ENCODE measurements at regions not wholly inside any gene's neighbourhood (a gene's known extent, or its start where the extent isn't known, plus 50 kb on each side); places are given as distances from the start of the nearest gene placed in this dataset.

DNA sequence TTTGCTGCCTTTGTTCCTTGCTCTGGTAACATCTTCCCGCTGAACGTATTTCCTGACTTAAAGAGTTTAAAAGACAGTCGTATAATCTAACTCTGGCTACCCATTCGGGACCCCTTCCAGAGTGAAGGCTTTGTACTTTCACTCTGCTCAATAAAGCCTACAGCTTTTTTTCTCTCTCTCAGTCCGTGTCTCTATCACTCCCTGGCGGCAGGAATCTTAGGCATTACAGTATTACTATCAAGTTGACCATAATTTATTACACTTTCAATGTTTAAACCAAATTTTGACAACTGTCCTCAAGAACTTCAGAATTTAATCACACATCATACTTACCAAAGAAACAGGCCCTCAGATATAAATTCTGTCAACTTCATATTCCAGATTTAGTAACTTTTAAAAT, 967.9 kb downstream of the FSCB start:
- H3K27ac ChIP-seq, result no peak overlapping the region
- TF ChIP-seq, protein P1, sequence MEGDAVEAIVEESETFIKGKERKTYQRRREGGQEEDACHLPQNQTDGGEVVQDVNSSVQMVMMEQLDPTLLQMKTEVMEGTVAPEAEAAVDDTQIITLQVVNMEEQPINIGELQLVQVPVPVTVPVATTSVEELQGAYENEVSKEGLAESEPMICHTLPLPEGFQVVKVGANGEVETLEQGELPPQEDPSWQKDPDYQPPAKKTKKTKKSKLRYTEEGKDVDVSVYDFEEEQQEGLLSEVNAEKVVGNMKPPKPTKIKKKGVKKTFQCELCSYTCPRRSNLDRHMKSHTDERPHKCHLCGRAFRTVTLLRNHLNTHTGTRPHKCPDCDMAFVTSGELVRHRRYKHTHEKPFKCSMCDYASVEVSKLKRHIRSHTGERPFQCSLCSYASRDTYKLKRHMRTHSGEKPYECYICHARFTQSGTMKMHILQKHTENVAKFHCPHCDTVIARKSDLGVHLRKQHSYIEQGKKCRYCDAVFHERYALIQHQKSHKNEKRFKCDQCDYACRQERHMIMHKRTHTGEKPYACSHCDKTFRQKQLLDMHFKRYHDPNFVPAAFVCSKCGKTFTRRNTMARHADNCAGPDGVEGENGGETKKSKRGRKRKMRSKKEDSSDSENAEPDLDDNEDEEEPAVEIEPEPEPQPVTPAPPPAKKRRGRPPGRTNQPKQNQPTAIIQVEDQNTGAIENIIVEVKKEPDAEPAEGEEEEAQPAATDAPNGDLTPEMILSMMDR (conservative IDR thresholded peaks at IDR 0.05), result peak; percentile 84
- TF ChIP-seq ZFX (IDR thresholded peaks at IDR 0.05), result no peak

GRCh38 chr14:43535231-43535838, 971.7 kb downstream of the FSCB start:
- TF ChIP-seq, protein P1 (conservative IDR thresholded peaks at IDR 0.05), result no peak
- no peak for TF ChIP-seq ZFX (IDR thresholded peaks at IDR 0.05)
- H3K27ac ChIP-seq, result no peak overlapping the region

GRCh38 chr14:43532825-43533416, 974.2 kb downstream of the FSCB start:
- no peak overlapping the region for H3K27ac ChIP-seq
- TF ChIP-seq, protein P1 (conservative IDR thresholded peaks at IDR 0.05), result no peak
- TF ChIP-seq ZFX (IDR thresholded peaks at IDR 0.05), result no peak

GRCh38 chr14:43528321-43528720, 978.8 kb downstream of the FSCB start:
- H3K27ac ChIP-seq, result no peak overlapping the region
- TF ChIP-seq, protein P1 (conservative IDR thresholded peaks at IDR 0.05), result no peak
- TF ChIP-seq ZFX (IDR thresholded peaks at IDR 0.05), result no peak

DNA sequence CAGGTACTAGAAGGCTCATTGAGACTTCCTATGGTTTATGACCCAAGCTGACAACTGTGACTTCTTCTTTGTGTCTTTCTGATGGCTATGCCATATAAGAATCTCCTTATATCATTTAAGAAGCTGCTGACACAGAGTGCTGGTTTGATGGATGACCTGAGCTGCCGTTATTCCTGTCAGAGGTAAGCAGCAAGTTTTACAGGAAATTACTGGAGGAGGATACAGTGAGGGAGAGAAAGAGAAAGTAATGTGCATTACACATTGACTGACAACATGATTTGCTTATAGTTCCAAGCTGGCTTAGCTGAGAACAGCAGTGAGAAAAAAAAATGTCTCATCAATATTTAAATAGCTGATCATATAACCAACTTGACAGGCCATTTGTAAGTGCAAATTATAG, 981.4 kb downstream of the FSCB start:
- TF ChIP-seq, protein P1 (conservative IDR thresholded peaks at IDR 0.05), result no peak
- TF ChIP-seq ZFX (IDR thresholded peaks at IDR 0.05), result no peak
- no peak overlapping the region for H3K27ac ChIP-seq

DNA sequence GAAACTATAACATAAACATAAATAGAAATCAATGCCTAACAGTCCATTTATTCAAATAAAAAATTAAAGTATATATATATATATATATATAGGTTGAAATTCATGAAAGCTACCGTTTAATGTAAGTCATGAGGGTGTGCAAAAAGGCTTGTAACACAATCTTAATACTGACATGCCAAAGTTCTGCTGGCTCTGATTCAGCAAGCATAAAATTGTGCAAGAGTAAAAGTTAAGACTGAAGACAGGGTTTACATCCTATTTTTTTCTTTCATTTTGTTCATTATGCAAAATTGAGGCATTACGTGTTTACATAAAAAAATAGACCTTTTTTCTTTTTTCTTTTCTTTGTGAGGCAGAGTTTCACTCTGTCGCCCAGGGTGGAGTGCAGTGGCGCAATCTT, 984.2 kb downstream of the FSCB start:
- TF ChIP-seq, protein P1 (conservative IDR thresholded peaks at IDR 0.05), result no peak
- TF ChIP-seq ZFX (IDR thresholded peaks at IDR 0.05), result no peak

DNA sequence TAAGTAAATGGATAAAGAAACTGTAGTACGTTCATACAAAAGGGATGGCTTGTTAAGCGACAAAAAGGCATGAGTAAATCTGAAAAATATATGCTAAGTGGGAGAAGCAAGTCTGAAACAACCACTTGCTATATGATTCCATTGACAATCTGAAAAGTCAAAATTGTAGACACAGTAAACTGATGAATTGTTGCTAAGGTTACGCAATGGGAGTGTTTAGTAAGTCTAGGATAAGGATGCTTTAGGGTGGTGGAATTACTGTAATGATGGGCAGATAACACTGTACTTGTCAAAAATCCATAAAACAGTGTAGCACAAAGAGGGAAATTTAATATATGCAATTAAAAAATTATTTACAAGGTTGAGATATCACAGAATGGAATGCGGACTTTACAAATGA, 984.9 kb downstream of the FSCB start:
- H3K27ac ChIP-seq, result no peak overlapping the region
- TF ChIP-seq, protein P1 (conservative IDR thresholded peaks at IDR 0.05), result no peak
- TF ChIP-seq ZFX (IDR thresholded peaks at IDR 0.05), result no peak

More for the DNA sequence above, 984.2 kb downstream of the FSCB start:
- H3K27ac ChIP-seq, result no peak overlapping the region
